Testis (tissue), 2 donors: ENCODE measurements at regions not wholly inside any gene's neighbourhood (a gene's known extent, or its start where the extent isn't known, plus 50 kb on each side); places are given as distances from the start of the nearest gene placed in this dataset.
A peak's percentile ranks its signal among the peaks of the same experiment; 100 is the strongest.
"Not testable (repeated sequence)": the region's sequence is repeated elsewhere in the genome, so short reads cannot be mapped to it uniquely, and the experiment has no call there.

Experiments
- DNase-seq: peaks from one replicate; pipeline ENCODE4 v3.0.0-alpha.2; 2019
- H3K27ac ChIP-seq, 2 donors: fragments of 200-600 bp; sonication (generic); one replicate each; pipeline ENCODE4 v1.5.1; 2019
- H3K27me3 ChIP-seq: fragments of 200-600 bp; sonication (generic); one replicate; pipeline ENCODE4 v1.5.1; 2019
- H3K36me3 ChIP-seq: fragments of 200-600 bp; sonication (generic); one replicate; pipeline ENCODE4 v1.5.1; 2017; ENCODE audit warnings: low read depth; ENCODE audit errors: missing control alignments
- H3K4me1 ChIP-seq: fragments of 200-600 bp; sonication (generic); one replicate; pipeline ENCODE4 v1.5.1; 2019
- H3K4me3 ChIP-seq, 2 donors: fragments of 200-600 bp; sonication (generic); one replicate each; pipeline ENCODE4 v1.5.1; 2017 to 2019
- H3K9me3 ChIP-seq: fragments of 200-600 bp; sonication (generic); one replicate; pipeline ENCODE4 v1.5.1; 2017
- POLR2A ChIP-seq: fragments of 450-650 bp; IDR thresholded peaks from one replicate; pipeline ENCODE4 v1.6.1; 2017; ENCODE audit warnings: antibody characterized with exemption, mild to moderate bottlenecking, moderate library complexity
- WGBS, 2 donors: methylation state at CpG; one replicate each; pipeline ENCODE4 v1.1.5; 2018; 5-methylcytosine and 5-hydroxymethylcytosine counted together
- intact Hi-C: fragments of 100-400 bp; cut with DNase I; formaldehyde crosslinking; loops from one replicate; pipeline ENCODE4 v1.15.1; 2023; ENCODE audit warnings: low total_unique reads
- TF ChIP-seq, protein P1 (sequence below), 3 experiments: fragments of 450-650 bp in 2 of 3; fragments of 200-600 bp in 1 of 3; sonication (generic) in 1 of 3; IDR thresholded peaks; one replicate each; pipeline ENCODE4 v1.5.1; 2016 to 2019; ENCODE audit warnings: antibody characterized with exemption in 3 of 3, mild to moderate bottlenecking in 2 of 3, moderate library complexity in 1 of 3

DNA sequence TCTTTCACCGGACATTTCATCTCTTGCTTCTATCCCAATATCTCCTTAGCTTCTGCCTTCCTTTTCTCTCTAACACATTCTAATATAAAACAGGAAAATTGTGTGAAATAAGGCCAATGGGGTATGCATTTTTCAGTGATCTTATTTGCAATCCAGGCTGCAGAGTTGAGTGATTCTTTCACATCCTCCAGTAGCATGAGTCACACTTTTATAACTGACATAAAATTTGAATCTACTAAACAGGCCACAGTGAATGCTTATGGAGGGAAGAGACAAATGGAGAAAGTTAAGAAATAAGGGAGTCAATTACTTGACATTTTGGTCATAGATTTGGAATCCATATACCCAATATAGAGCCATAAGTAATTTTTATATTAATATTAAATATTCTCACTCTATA is 1037.0 kb upstream of the SPRY2 start:
- 87 to 90% methylated on average over 1 of the region's 1 CpG for WGBS, 2 donors
- H3K27me3 ChIP-seq, result no peaks in the 10 kb centered on the region
- intact Hi-C loops, result no loop called here
- DNase-seq, result no peak
- H3K9me3 ChIP-seq, result no peaks in the 10 kb centered on the region
- no peaks in the 10 kb centered on the region for H3K4me1 ChIP-seq
- TF ChIP-seq POLR2A, result no peak
- TF ChIP-seq, protein P1, sequence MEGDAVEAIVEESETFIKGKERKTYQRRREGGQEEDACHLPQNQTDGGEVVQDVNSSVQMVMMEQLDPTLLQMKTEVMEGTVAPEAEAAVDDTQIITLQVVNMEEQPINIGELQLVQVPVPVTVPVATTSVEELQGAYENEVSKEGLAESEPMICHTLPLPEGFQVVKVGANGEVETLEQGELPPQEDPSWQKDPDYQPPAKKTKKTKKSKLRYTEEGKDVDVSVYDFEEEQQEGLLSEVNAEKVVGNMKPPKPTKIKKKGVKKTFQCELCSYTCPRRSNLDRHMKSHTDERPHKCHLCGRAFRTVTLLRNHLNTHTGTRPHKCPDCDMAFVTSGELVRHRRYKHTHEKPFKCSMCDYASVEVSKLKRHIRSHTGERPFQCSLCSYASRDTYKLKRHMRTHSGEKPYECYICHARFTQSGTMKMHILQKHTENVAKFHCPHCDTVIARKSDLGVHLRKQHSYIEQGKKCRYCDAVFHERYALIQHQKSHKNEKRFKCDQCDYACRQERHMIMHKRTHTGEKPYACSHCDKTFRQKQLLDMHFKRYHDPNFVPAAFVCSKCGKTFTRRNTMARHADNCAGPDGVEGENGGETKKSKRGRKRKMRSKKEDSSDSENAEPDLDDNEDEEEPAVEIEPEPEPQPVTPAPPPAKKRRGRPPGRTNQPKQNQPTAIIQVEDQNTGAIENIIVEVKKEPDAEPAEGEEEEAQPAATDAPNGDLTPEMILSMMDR (IDR thresholded peaks at IDR 0.05), result no peak
- no peaks in the 10 kb centered on the region for H3K36me3 ChIP-seq
- H3K27ac ChIP-seq, result no peak overlapping the region
- H3K4me3 ChIP-seq, result no peak overlapping the region

DNA sequence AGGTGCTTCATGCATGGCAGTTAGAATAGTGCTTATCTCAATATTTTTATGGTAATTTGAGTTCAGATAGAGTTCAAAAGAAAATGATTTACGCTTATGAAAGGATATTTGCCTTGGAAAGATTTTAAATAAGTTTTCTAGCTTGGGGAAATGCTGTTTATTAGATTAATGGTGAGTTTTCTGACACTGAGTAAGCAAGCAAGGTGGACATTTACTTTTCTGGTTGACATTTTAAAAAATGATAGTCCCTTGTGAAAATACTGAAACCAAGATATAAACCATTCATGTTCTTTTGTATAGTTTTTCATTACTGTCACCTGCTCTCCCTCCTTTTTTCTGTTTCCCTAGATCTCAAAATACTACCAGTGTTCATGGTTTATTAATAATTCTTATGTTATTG is 1034.8 kb upstream of the SPRY2 start:
- Histone ChIP-seq H3K27me3 (no peaks in the 10 kb centered on the region), H3K9me3 (no peaks in the 10 kb centered on the region), H3K4me3 (no peak overlapping the region), H3K36me3 (no peaks in the 10 kb centered on the region), H3K4me1 (no peaks in the 10 kb centered on the region), H3K27ac (no peak overlapping the region)
- no peak for TF ChIP-seq POLR2A
- TF ChIP-seq, protein P1 (IDR thresholded peaks at IDR 0.05), result no peak
- 83 to 88% methylated on average over 1 of the region's 1 CpG for WGBS, 2 donors
- DNase-seq, result no peak
- intact Hi-C loops, result no loop called here

DNA sequence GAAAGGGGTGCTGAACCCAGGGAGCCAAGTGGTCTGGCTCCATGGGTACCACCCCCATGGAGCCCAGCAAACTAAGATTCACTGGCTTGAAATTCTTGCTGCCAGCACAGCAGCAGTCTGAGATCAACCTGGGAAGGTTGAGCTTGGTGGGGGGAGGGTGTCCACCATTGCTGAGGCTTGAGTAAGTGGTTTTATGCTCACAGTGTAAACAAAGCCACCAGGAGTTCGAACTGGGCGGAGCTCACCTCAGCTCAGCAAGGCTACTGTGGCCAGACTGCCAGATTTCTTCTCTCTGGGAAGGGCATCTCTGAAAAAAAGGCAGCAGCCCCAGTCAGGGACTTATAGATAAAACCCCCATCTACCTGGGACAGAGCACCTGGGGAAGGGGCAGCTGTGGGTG is 1021.8 kb upstream of the SPRY2 start:
- H3K4me3 ChIP-seq, H3K4me1 ChIP-seq, H3K27me3 ChIP-seq, intact Hi-C loops, H3K9me3 ChIP-seq, H3K36me3 ChIP-seq, H3K27ac ChIP-seq, DNase-seq: not testable (repeated sequence)
- 78 to 100% methylated on average over 2 of the region's 2 CpGs for WGBS, 2 donors

GRCh38 chr13:81350056-81350455 is 1009.1 kb upstream of the SPRY2 start:
- no peak overlapping the region for H3K4me3 ChIP-seq
- H3K36me3 ChIP-seq, result no peaks in the 10 kb centered on the region
- H3K27me3 ChIP-seq, result no peaks in the 10 kb centered on the region
- H3K4me1 ChIP-seq, result no peaks in the 10 kb centered on the region
- no peak overlapping the region for H3K27ac ChIP-seq
- TF ChIP-seq, protein P1 (IDR thresholded peaks at IDR 0.05), result no peak
- TF ChIP-seq POLR2A, result no peak
- WGBS, 2 donors, result 58 to 61% methylated on average over 1 of the region's 1 CpG
- intact Hi-C loops, result no loop called here
- no peak for DNase-seq
- no peaks in the 10 kb centered on the region for H3K9me3 ChIP-seq

- H3K4me1 ChIP-seq, H3K9me3 ChIP-seq, DNase-seq, intact Hi-C loops, H3K36me3 ChIP-seq, H3K27me3 ChIP-seq, H3K27ac ChIP-seq: not testable (repeated sequence)
- WGBS, 2 donors, result 68 to 79% methylated on average over 18 to 28 of the region's 36 CpGs
- H3K4me3 ChIP-seq, result peak overlapping the region; percentile 31 to 52
Measured at GRCh38 chr13:81340118-81341069, 999.5 kb upstream of the SPRY2 start.

DNA sequence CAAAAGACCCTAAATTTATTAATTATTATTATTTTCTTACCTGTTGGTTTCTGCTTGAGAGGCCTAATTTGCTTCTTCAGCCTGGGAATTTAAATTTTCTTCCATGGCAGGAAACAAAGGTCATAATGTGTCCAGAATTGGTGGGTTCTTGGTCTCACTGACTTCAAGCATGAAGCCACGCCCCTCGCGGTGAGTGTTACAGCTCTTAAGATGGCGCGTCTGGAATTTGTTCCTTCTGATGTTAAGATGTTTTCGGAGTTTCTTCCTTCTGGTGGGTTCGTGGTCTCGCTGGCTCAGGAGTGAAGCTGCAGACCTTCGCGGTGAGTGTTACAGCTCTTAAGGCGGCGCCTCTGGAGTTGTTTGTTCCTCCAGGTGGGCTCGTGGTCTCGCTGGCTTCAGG is 998.7 kb upstream of the SPRY2 start:
- H3K36me3 ChIP-seq, H3K27ac ChIP-seq, H3K9me3 ChIP-seq, H3K27me3 ChIP-seq, intact Hi-C loops, H3K4me1 ChIP-seq: not testable (repeated sequence)
- DNase-seq, result peak; percentile 34
- WGBS, 2 donors, result 70 to 74% methylated on average over 13 to 14 of the region's 14 CpGs
- H3K4me3 ChIP-seq, result peak overlapping the region; percentile 29 to 52
